Calu3 (cell line): ENCODE measurements at regions not wholly inside any gene's neighbourhood (a gene's known extent, or its start where the extent isn't known, plus 50 kb on each side); places are given as distances from the start of the nearest gene placed in this dataset.

Experiments used
- BruUV-seq: library from RNA; stranded (reverse); fragments of 400-500 nt; replicated peaks from 2 replicates; lab custom pipeline; 2021; lab: Mats Ljungman, UMichigan
- CTCF ChIA-PET: fragments of 300-600 bp; sonication (Branson Sonifier 250); formaldehyde crosslinking; loops from one replicate; lab custom pipeline; 2022; ENCODE audit warnings: antibody characterized with exemption; lab: Charles Lee
- DNase-seq: peaks from one replicate; pipeline ENCODE4 v3.0.0; 2022
- H3K27ac Mint-ChIP-seq: one replicate; pipeline ENCODE4 v1.8.0; 2022; ENCODE audit warnings: mixed read lengths; ENCODE audit not compliant: unreplicated experiment
- H3K27me3 Mint-ChIP-seq: one replicate; pipeline ENCODE4 v1.8.0; 2022; ENCODE audit warnings: mixed read lengths; ENCODE audit not compliant: unreplicated experiment
- H3K36me3 Mint-ChIP-seq: one replicate; pipeline ENCODE4 v1.8.0; 2022; ENCODE audit warnings: mild to moderate bottlenecking, moderate library complexity, mixed read lengths; ENCODE audit not compliant: insufficient read depth, unreplicated experiment
- H3K4me1 Mint-ChIP-seq: one replicate; pipeline ENCODE4 v1.8.0; 2022; ENCODE audit warnings: mild to moderate bottlenecking, low read depth, mixed read lengths; ENCODE audit not compliant: unreplicated experiment
- H3K4me3 Mint-ChIP-seq: one replicate; pipeline ENCODE4 v1.8.0; 2022; ENCODE audit warnings: mild to moderate bottlenecking, low read depth, moderate library complexity, mixed read lengths; ENCODE audit not compliant: unreplicated experiment
- H3K9me3 Mint-ChIP-seq: one replicate; pipeline ENCODE4 v1.8.0; 2022; ENCODE audit warnings: low read depth, mixed read lengths; ENCODE audit not compliant: unreplicated experiment
- CTCF ChIP-seq: fragments of 200-600 bp; IDR thresholded peaks from one replicate; pipeline ENCODE4 v1.8.0; 2022; ENCODE audit warnings: antibody characterized with exemption; ENCODE audit not compliant: unreplicated experiment
- intact Hi-C: fragments of 100-400 bp; cut with micrococcal nuclease; formaldehyde crosslinking; loops from one replicate; pipeline ENCODE4 v1.10.0; 2022; ENCODE audit not compliant: unreplicated experiment

- Mint-ChIP-seq H3K9me3 (no peaks in the 10 kb centered on the region), H3K36me3 (no peaks in the 10 kb centered on the region), H3K4me1 (no peaks in the 10 kb centered on the region), H3K27me3 (no peaks in the 10 kb centered on the region), H3K27ac (no peak overlapping the region), H3K4me3 (no peak overlapping the region)
- CTCF ChIA-PET, result no interaction called here
- DNase-seq, result no peak
- TF ChIP-seq CTCF, result no peak
- no TSS peak for BruUV-seq
- intact Hi-C loops, result no loop called here
These were observed 151.8 kb downstream of the SMIM20 start for GRCh38 chr4:26065833-26066232.

GRCh38 chr4:26067035-26067434 is 153.0 kb downstream of the SMIM20 start:
- Mint-ChIP-seq H3K4me3 (no peak overlapping the region), H3K36me3 (no peaks in the 10 kb centered on the region), H3K4me1 (no peaks in the 10 kb centered on the region), H3K27me3 (no peaks in the 10 kb centered on the region), H3K9me3 (no peaks in the 10 kb centered on the region), H3K27ac (no peak overlapping the region)
- no TSS peak for BruUV-seq
- no peak for TF ChIP-seq CTCF
- CTCF ChIA-PET, result interaction anchor here (0.6 to 1.0 kb wide), 2 partner anchors 344 to 1231 kb away, joined by 3 to 5 read pairs; no protein-coding TSS in a partner anchor
- intact Hi-C loops, result no loop called here
- no peak for DNase-seq

- no peak for DNase-seq
- Mint-ChIP-seq H3K27ac (no peak overlapping the region), H3K9me3 (no peaks in the 10 kb centered on the region), H3K36me3 (no peaks in the 10 kb centered on the region), H3K27me3 (no peaks in the 10 kb centered on the region), H3K4me1 (no peaks in the 10 kb centered on the region), H3K4me3 (no peak overlapping the region)
- intact Hi-C loops, result no loop called here
- CTCF ChIA-PET, result interaction anchor here (0.8 to 1.0 kb wide), 2 partner anchors 270 to 341 kb away, joined by 3 to 6 read pairs; no protein-coding TSS in a partner anchor
- BruUV-seq, result no TSS peak
- no peak for TF ChIP-seq CTCF
These were observed 155.2 kb downstream of the SMIM20 start for GRCh38 chr4:26069218-26069617.

GRCh38 chr4:26071688-26072087 is 157.7 kb downstream of the SMIM20 start:
- no peaks in the 10 kb centered on the region for H3K27me3 Mint-ChIP-seq
- no peaks in the 10 kb centered on the region for H3K9me3 Mint-ChIP-seq
- DNase-seq, result no peak
- H3K4me1 Mint-ChIP-seq, result no peaks in the 10 kb centered on the region
- no peak overlapping the region for H3K4me3 Mint-ChIP-seq
- H3K36me3 Mint-ChIP-seq, result no peaks in the 10 kb centered on the region
- no TSS peak for BruUV-seq
- no peak for TF ChIP-seq CTCF
- no peak overlapping the region for H3K27ac Mint-ChIP-seq
- intact Hi-C loops, result no loop called here
- CTCF ChIA-PET, result interaction anchor here (0.6 kb wide), 1 partner anchor 20 kb away, joined by 6 read pairs; no protein-coding TSS in a partner anchor
